Body of pancreas (tissue), 4 donors: ENCODE measurements at regions not wholly inside any gene's neighbourhood (a gene's known extent, or its start where the extent isn't known, plus 50 kb on each side); places are given as distances from the start of the nearest gene placed in this dataset.

Experiments
- ATAC-seq: fragments of 150-250 bp; one replicate; pipeline ENCODE4 v1.9.1; 2016
- DNase-seq, 4 donors: peaks; one replicate each; pipeline ENCODE4 v3.0.0-alpha.2; 2019
- H3K27ac ChIP-seq, 4 donors: fragments of 200-600 bp; sonication (generic); 1 replicate in 3 of 4; 2 replicates in 1 of 4; pipeline versions ENCODE4 v1.5.1 to v1.6.1; 2016 to 2019; ENCODE audit warnings: mild to moderate bottlenecking in 1 of 4, mixed read lengths in 1 of 4, moderate library complexity in 1 of 4
- H3K27me3 ChIP-seq, 2 donors: fragments of 200-600 bp; sonication (generic); one replicate each; pipeline ENCODE4 v1.6.0; 2016; ENCODE audit warnings: mild to moderate bottlenecking in 1 of 2
- H3K36me3 ChIP-seq, 2 donors: fragments of 200-600 bp; sonication (generic); replicated peaks in 1 of 2; 2 replicates each; pipeline ENCODE4 v1.5.1; 2016; ENCODE audit warnings: low read depth in 2 of 2; ENCODE audit not compliant: insufficient read depth in 1 of 2
- H3K4me1 ChIP-seq: fragments of 200-600 bp; sonication (generic); one replicate; pipeline ENCODE4 v1.6.0; 2016
- H3K4me3 ChIP-seq, 2 donors: fragments of 200-600 bp; sonication (generic); 1 replicate in 1 of 2; 2 replicates in 1 of 2; pipeline ENCODE4 v1.5.1; 2016 to 2019
- H3K9me3 ChIP-seq, 3 donors: fragments of 200-600 bp; sonication (generic); 1 replicate in 2 of 3; 2 replicates in 1 of 3; pipeline ENCODE4 v1.5.1; 2016
- POLR2A ChIP-seq, 3 donors: fragments of 450-650 bp; IDR thresholded peaks; one replicate each; pipeline ENCODE4 v1.6.1; 2016; ENCODE audit warnings: antibody characterized with exemption in 3 of 3, mild to moderate bottlenecking in 2 of 3
- WGBS, 2 donors: methylation state at CpG; one replicate each; pipeline ENCODE4 v1.1.5; 2017; 5-methylcytosine and 5-hydroxymethylcytosine counted together
- intact Hi-C: fragments of 100-400 bp; cut with DNase I; formaldehyde crosslinking; loops from one replicate; pipeline ENCODE4 v1.15.1; 2023
- TF ChIP-seq, protein P1 (sequence below), 7 experiments: fragments of 450-650 bp in 4 of 7; fragments of 200-600 bp in 3 of 7; sonication (generic) in 3 of 7; IDR thresholded peaks; one replicate each; pipeline ENCODE4 v1.5.1; 2016 to 2019; ENCODE audit warnings: antibody characterized with exemption in 7 of 7

DNA sequence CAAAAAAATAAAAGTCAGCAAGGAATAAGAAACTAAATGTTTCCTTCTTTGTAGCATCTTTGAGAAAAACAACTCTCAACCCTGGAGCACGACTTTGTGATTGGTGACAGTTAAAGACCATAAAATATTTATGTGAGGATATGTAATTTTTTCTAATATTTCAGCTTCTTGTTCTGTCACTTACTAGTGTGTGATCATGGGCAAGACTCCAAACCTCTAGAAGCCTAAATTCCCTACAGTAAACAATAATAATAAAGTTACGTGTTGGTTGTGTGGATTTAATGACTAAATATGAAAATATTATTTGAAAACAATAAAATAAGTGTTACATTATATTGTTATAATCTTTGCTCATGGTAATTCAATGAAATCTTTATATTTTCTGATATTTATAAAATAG is 735.6 kb upstream of the MARCKS start:
- ATAC-seq (no peak), DNase-seq (no peak)
- Histone ChIP-seq H3K27me3 (no peaks in the 10 kb centered on the region), H3K9me3 (no peaks in the 10 kb centered on the region), H3K36me3 (no peaks in the 10 kb centered on the region), H3K4me1 (no peaks in the 10 kb centered on the region), H3K4me3 (no peak overlapping the region), H3K27ac (no peak overlapping the region)
- intact Hi-C loops: no loop called here
- 84 to 89% methylated on average over 2 of the region's 2 CpGs for WGBS, 2 donors
- TF ChIP-seq POLR2A (IDR thresholded peaks at IDR 0.05): no peak
- TF ChIP-seq, protein P1, sequence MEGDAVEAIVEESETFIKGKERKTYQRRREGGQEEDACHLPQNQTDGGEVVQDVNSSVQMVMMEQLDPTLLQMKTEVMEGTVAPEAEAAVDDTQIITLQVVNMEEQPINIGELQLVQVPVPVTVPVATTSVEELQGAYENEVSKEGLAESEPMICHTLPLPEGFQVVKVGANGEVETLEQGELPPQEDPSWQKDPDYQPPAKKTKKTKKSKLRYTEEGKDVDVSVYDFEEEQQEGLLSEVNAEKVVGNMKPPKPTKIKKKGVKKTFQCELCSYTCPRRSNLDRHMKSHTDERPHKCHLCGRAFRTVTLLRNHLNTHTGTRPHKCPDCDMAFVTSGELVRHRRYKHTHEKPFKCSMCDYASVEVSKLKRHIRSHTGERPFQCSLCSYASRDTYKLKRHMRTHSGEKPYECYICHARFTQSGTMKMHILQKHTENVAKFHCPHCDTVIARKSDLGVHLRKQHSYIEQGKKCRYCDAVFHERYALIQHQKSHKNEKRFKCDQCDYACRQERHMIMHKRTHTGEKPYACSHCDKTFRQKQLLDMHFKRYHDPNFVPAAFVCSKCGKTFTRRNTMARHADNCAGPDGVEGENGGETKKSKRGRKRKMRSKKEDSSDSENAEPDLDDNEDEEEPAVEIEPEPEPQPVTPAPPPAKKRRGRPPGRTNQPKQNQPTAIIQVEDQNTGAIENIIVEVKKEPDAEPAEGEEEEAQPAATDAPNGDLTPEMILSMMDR (IDR thresholded peaks at IDR 0.05): no peak

DNA sequence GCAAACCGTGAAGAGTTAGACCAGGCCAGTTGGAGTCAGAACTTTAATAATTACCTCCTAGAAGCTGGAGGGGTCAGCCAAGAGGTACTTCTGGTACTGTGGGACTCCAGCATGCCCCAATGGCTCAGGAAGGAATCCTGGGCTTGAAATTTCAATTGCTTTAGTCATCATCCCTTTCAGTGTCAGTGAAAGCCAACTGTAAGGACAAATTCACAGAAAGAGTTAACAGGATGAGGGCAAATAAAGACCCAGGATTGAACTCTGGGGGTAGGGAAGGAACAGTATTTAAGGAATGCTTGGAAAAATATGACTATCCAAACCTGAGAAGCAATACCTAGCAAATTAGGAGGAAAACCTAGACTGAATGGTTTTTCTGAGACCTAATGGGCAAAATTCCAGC is 735.1 kb upstream of the MARCKS start:
- no peak overlapping the region for H3K4me3 ChIP-seq
- intact Hi-C loops: no loop called here
- H3K36me3 ChIP-seq: no peaks in the 10 kb centered on the region
- no peaks in the 10 kb centered on the region for H3K4me1 ChIP-seq
- WGBS, 2 donors: 85 to 88% methylated on average over 1 of the region's 1 CpG
- DNase-seq (peak in 1 of 4 donors; percentile 3), ATAC-seq (no peak)
- TF ChIP-seq, protein P1 (IDR thresholded peaks at IDR 0.05): no peak
- no peak for TF ChIP-seq POLR2A (IDR thresholded peaks at IDR 0.05)
- H3K27ac ChIP-seq: no peak overlapping the region
- no peaks in the 10 kb centered on the region for H3K9me3 ChIP-seq
- no peaks in the 10 kb centered on the region for H3K27me3 ChIP-seq

DNA sequence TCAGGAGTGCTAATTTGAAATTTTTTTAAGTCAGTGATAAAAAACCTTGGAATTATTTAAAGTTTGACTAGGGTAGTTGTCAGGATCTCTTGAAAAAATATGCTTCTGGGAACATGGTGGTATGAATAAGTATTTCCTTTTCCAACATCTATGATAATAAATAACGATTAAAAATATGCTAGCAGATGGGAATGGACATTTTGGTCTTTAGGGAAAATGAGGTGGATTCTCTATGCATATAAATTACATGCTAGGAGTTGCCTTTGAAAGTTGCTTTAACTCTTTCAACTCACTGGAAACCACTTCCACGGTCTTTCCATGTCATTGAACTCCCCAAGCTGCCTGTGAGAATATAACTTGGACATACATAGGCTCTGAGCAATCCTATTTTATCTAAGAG is 731.5 kb upstream of the MARCKS start:
- H3K4me3 ChIP-seq: no peak overlapping the region
- 69 to 78% methylated on average over 2 of the region's 2 CpGs for WGBS, 2 donors
- no peak overlapping the region for H3K27ac ChIP-seq
- H3K9me3 ChIP-seq: no peaks in the 10 kb centered on the region
- TF ChIP-seq, protein P1 (IDR thresholded peaks at IDR 0.05): no peak
- TF ChIP-seq POLR2A (IDR thresholded peaks at IDR 0.05): no peak
- no peaks in the 10 kb centered on the region for H3K4me1 ChIP-seq
- DNase-seq (no peak), ATAC-seq (no peak)
- no peaks in the 10 kb centered on the region for H3K27me3 ChIP-seq
- no peaks in the 10 kb centered on the region for H3K36me3 ChIP-seq
- intact Hi-C loops: no loop called here

DNA sequence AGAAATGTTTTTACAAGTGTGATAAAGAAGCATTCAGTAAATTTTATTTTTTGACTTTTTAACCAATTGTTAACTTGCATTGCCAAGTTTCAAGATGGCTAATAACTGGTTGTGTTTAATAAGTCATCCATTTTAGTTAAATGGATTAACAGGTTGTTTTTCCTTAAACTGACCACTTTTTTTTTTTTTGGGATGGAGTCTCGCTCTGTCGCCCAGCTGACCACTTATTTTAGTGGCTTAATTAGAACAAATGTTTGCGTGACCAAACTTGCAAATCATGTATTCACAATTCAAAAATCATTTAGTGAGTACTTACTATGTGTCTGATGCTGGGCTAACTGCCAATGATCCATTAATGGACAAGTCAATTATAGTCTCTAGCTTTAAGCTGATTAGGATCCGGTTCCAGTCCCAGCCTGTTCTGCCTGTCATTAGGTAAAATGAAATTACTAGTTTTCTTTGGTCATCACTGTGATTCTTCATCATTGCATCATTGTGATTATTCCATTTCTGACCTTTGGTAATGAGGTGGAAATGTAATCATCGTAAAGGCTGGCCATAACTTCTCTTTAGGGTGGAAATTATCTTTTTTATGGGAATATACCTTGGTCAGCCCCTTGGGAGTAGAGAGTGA is 729.2 kb upstream of the MARCKS start:
- intact Hi-C loops: no loop called here
- Histone ChIP-seq H3K27me3 (no peaks in the 10 kb centered on the region), H3K4me3 (no peak overlapping the region), H3K27ac (no peak overlapping the region), H3K4me1 (no peaks in the 10 kb centered on the region), H3K36me3 (no peaks in the 10 kb centered on the region), H3K9me3 (no peaks in the 10 kb centered on the region)
- 73 to 75% methylated on average over 5 of the region's 5 CpGs for WGBS, 2 donors
- DNase-seq (no peak), ATAC-seq (no peak)
- no peak for TF ChIP-seq POLR2A (IDR thresholded peaks at IDR 0.05)
- TF ChIP-seq, protein P1 (IDR thresholded peaks at IDR 0.05): no peak

DNA sequence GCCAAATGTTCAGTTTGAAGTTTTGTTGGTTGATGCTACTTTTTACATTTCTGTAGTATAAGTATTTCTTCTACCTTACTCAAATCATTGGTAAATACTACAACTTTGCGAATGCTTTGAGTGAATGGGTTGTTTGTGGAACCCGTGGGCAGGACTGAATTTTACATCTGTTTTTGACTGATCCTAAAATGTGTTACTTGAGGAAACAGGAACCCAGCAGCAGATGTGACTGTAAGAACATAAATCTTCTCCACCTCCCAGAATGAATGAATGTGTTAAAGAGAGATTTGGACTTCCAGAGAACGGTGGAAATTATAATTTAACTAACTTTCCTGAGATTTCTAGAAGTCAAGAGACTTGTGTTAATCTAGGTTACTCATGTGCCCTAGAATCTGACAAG is 728.5 kb upstream of the MARCKS start:
- Histone ChIP-seq H3K36me3 (no peaks in the 10 kb centered on the region), H3K4me1 (no peaks in the 10 kb centered on the region), H3K4me3 (no peak overlapping the region), H3K27me3 (no peaks in the 10 kb centered on the region), H3K27ac (no peak overlapping the region), H3K9me3 (no peaks in the 10 kb centered on the region)
- no peak for ATAC-seq
- intact Hi-C loops: no loop called here
- 70% methylated on average over 3 of the region's 3 CpGs for WGBS, 2 donors
- DNase-seq: no peak
- TF ChIP-seq POLR2A (IDR thresholded peaks at IDR 0.05): no peak
